Mammary epithelial cell (primary cell): ENCODE measurements at regions not wholly inside any gene's neighbourhood (a gene's known extent, or its start where the extent isn't known, plus 50 kb on each side); places are given as distances from the start of the nearest gene placed in this dataset.

Experiments
- EZH2 ChIP-seq: IDR thresholded peaks from 2 replicates; pipeline ENCODE4 v1.6.1; 2012; ENCODE audit warnings: low read length, inconsistent platforms, borderline replicate concordance
- TF ChIP-seq, protein P1 (sequence below), 2 donors: IDR thresholded peaks in 1 of 2; conservative IDR thresholded peaks in 1 of 2; 2 replicates each; pipeline ENCODE4 v1.5.1; 2011 to 2012; ENCODE audit warnings: inconsistent platforms in 2 of 2, low read length in 2 of 2, mild to moderate bottlenecking in 2 of 2, control low read depth in 1 of 2, low read depth in 1 of 2; ENCODE audit not compliant: insufficient read depth in 1 of 2; ENCODE audit errors: extremely low read depth in 1 of 2

DNA sequence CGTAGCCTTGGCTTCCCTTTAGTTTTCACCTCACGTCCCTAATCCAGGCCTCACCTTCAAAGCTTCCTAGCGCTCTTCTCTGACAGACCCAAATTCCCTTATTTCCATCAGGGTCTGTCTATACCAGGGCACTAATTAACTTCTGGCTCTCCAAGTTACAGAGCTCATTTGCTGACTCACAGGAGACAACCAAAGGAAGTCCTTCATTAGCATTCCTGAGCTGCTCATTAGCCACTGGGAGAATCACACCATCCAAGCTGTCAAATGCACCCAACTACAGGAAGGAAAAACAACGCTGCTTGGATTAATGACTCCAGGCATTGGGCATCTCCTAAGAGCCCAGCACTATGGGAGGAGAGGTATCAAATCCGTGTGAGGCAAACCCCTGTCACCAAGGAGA lies 109.8 kb upstream of the ALK start:
- TF ChIP-seq, protein P1, sequence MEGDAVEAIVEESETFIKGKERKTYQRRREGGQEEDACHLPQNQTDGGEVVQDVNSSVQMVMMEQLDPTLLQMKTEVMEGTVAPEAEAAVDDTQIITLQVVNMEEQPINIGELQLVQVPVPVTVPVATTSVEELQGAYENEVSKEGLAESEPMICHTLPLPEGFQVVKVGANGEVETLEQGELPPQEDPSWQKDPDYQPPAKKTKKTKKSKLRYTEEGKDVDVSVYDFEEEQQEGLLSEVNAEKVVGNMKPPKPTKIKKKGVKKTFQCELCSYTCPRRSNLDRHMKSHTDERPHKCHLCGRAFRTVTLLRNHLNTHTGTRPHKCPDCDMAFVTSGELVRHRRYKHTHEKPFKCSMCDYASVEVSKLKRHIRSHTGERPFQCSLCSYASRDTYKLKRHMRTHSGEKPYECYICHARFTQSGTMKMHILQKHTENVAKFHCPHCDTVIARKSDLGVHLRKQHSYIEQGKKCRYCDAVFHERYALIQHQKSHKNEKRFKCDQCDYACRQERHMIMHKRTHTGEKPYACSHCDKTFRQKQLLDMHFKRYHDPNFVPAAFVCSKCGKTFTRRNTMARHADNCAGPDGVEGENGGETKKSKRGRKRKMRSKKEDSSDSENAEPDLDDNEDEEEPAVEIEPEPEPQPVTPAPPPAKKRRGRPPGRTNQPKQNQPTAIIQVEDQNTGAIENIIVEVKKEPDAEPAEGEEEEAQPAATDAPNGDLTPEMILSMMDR (conservative IDR thresholded peaks at IDR 0.05 in 1 of 2, IDR thresholded peaks at IDR 0.05 in 1 of 2; ENCODE audit: extremely low read depth in 1 of 2, insufficient read depth in 1 of 2, low read depth in 1 of 2, low read length in 2 of 2): no peak
- TF ChIP-seq EZH2: no peak
